Inflammatory macrophage treated with lipopolysaccharide for 4 hours (primary cell): ENCODE measurements at regions not wholly inside any gene's neighbourhood (a gene's known extent, or its start where the extent isn't known, plus 50 kb on each side); places are given as distances from the start of the nearest gene placed in this dataset.

Experiments used
- DNase-seq: peaks from one replicate; pipeline ENCODE4 v3.0.0-alpha.2; 2020

DNA sequence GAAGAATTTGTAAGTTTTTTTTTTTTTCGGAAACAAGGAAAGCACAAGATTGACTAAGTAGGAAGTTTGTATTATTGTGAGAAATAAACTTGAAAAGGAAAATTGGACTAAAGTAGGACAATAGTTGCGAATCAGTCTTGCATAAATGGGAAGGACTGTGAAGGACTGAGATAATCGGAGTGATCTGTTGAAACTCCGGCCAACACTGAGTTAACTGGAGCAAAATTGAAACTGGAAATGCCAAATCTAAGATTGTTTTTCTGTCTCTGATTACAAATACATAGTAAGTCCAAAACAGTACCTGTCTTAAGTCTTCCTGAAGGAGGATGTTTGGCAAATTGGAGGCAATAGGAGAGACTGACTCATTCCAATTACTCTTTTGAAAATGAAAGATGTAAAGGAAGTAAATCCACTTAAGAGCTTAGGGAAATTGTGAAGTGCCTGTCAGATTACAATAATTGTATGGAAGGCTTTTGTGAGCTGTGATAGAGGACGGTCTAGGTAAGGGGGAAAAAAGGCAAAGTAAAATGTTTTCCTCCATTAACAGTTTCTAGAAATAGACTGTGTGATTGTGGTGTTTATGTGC lies 204.9 kb upstream of the CYRIA start:
- peak; percentile 74 for DNase-seq

DNA sequence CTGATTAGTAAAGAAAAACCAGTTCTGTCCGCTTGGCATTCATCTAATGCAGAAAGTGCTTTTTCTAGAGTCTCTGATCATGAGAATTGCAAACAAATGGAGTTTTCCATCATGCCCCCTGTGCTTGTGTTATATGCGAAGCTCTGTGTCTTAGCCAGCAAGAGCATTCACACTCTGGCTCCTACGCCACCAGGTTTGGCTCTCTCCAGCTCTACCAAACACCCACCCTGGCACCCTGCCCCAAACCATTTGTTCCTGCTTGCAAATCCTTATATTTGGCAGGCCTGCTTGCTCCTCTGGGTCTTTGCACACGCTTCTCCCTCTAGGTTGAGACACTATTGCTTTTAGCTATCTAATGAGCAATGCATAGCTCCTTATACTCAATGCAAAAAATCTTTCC lies 204.1 kb upstream of the CYRIA start:
- no peak for DNase-seq

DNA sequence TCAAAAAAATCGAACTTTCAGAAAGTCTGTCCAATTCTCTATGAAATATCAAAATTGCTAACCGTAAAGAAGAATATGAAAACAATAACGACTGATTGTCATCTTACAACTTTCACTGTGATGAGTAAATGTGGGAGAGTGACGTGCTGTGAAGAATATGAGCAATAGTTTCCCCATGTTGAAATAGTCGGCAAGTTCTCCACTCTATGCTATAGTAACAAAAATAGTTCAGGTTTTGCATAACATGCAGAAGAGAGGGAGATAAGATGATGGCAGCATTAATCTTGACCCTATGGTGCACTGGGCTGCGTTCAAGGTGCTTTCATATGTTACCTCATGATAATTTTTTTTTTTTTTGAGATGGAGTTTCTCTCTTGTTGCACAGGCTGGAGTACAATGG lies 196.8 kb upstream of the CYRIA start:
- peak; percentile 89 for DNase-seq

DNA sequence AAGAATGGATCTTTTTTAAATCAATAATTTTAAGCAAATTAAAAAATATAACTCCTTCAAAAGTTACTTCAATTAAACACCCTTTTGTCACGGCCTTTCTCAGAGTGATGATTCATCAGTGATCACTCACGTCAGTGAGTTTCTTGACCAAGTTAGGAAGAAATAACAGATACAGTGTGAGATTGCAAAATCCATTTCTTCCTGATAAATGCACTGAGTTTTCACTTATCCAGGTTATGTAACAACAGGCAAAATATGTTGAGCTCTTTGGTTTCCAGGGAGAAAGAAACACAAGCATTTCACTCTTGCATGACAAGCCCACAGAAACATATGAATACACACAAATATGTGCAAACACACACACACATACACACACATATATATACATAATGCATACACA lies 195.9 kb upstream of the CYRIA start:
- DNase-seq = peak; percentile 93

DNA sequence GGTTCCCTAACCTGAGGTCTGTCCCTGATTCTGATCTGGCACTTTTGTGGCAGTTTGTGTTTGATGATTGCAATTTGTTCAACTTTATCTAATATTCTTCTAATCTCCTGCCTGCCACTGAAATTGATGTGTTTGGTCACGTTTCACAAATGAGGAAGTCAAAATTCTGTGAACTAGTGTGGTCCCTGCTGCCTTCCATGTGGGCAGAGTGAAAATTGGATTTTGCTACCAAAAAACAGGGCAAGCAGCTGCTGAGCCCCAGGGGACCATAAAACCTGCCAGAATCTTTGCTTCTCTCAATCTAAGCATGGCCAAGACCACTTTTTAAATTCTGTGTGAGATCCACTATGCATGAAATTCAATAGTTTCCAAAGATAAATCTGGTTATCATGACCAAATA lies 195.5 kb upstream of the CYRIA start:
- DNase-seq = peak; percentile 22

DNA sequence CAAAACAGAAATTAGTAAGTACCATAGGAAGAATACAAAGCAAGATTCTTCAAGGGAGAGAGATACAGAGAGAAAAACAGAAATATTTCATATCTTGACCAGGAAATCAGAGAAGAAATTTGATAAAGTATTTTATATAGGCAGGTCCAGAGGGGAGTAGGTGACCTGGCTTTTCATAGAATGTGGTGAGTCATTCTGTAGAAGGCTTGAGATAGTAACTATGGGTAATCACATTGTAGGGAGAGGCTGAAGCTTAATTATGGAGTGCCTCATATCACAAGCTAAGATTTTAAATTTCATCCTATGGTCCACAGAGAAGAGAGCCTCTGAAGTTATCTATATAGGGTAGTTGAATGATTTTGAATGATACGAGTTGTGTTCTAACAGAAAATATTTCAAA lies 195.0 kb upstream of the CYRIA start:
- DNase-seq = no peak

DNA sequence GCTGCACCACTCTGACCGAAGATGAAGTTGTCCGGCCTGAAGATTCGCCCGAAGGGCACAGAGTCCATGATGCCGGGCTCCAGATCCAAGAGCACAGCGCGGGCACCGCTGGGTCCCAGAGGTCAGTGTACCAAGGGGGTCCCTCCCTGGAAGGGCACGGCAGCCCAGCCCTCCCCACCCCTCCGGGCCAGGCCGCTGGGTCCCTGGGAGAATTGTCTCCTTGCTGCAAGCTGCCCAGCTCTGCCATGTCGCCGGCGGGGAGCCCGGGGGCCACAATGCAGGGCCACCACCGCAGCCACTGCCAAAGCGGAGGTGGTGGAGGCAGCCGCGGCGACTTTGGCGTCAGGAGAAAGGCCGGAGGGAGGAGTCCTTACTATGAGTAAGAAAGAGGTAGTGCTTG lies 189.5 kb upstream of the CYRIA start:
- no peak for DNase-seq

DNA sequence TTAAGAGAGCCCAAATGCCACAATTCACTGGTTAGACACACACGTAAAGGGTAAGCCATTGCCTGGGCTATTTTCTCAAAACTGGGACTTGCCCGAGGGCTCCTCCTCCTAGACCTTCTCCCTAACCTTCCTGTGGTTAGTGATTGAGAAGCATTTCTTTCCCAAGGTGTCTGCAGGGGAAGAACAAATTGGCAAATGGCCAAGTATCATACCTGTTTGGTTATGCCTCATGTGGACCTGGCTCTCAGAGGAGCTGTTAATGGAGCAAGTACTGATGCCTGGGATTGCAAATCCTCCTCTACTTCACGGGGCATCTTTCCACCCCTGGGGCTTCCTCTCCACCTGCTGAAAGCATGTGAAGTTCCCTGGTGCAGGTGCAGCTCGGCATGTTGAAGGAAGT lies 187.5 kb upstream of the CYRIA start:
- no peak for DNase-seq

DNA sequence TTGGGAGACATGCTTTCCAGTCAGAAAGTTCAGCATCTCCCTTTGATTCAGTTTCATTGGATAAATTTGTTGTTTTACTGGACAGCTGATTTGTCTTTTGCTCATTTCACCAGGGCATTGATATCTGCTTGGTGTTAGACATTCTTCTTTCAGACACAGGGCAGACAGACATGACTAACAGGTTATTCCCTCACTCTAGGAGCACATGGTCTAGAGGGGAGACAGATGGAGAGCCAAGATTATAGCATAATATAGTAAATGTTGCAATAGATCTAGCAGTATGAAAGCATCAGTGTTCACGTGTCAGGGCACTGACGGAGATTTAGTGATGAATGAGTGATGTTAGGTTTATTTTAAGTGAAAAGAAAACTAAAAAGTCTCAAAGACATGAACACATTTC lies 187.0 kb upstream of the CYRIA start:
- no peak for DNase-seq

DNA sequence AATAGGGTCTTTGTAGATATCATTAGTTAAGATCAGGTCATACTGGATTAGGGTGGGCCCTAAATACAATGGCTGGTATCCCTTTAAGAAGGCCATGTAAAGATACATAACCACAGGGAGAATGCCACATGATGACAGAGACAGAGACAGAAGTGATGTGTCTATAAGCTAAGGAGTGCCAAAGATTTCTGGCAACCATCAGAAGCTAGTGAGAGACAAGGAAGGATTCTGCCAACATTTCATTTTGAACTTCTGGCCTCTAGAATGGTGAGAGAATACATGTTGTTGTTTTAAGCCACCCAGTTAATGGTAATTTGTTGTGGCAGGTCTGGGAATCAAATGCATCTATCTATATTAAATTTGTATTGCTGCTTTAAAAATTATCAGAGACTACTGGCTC lies 185.5 kb upstream of the CYRIA start:
- DNase-seq = no peak

DNA sequence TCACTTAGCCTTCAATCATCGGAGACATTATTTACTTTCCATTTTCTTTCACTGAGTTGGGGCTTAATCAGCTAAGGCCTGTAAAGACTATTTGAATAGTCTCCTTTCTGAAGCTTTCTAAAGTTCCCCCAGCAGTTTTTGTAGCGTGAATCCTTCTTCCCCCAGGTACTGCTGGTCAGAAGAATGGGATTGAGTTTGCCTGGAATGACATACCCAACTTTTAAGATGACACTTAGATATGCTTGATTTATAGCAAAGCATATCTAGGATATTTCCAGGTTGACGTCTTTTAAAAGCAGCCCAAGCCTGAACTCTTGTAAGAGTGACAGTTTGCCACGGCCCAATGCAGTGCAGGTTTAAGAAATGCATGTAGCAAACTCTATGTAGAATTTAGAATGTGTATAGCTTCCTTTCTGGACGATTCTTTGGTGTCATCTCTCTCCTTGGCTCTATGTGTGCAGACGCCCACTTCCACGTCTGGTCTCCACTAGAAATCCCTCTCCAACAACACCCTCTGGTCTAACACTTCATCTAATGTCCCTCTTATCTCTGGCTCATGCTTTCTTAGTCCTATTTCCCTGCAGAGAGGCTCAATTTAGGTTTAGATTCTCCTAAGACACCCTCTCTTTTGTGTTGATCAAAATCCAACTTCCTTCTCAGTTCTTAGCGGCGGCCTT lies 175.0 kb upstream of the CYRIA start:
- DNase-seq = no peak

DNA sequence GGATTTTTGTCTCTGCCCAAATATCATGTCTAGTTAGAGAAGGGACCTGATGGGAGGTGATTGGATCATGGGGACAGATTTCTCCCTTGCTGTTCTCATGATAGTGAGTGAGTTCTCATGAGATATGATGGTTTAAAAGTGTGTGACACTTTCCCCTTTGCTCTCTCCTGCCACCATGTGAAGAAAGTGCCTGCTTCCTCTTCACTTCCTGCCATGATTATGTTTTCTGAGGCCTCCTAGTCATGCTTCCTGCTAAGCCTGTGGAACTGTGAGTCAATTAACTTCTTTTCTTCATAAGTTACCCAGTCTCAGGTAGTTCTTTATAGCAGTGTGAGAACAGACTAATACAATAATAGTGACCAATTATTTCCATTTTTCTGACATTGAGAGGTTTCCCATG lies 167.3 kb upstream of the CYRIA start:
- peak; percentile 19 for DNase-seq

DNA sequence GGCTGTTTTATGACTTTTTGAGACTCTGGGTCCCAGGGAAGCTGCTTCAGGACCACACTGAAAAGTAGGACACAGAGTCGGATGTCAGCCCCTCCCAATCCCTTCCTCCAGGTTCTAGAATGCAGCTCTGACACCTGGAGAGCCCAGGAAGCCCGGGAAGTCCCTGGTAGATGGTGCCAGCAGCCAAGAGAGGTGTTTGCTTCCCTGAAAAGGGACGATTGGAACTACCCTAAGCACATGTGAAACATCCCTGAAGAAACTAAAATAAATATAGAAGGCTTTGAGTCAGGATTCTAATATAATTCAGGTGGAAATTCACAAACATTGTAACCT lies 163.2 kb upstream of the CYRIA start:
- DNase-seq = no peak

DNA sequence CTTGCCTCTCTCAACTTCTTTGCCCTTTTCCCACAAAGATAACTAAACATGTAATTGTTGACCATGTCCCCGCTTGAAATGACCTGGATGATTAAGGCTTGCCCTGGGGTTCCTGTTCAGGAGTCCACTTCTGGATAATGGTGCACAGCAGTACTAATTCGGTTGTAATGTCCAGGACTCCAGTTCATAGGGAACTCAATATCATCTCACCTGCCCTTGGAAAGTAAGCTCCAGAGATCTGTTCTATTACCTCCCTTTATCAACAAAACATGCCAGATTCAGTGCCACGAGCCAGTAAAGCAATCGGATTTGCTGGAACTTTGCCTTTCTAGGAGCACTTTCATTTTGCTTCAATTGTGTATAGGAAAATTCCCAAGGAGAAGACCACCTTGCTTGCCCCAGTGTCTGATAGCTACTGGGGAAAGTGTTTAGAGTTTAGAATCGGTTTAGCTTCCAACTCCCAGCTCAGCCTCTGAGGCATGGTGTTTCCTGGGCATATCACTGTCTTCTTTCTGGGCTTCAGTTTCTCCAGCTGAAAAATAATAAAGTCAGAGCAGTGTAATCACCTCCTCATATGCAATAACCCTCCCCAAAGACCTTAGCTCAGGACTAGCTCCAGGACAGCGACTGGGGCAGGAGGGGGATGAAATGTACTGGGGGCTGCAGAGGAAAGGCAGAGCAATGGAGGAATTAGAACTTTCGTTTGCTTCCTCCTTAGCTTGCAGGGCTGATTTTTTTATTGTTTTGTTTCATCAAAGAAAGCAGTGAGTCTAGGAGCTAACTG lies 162.6 kb upstream of the CYRIA start:
- no peak for DNase-seq

DNA sequence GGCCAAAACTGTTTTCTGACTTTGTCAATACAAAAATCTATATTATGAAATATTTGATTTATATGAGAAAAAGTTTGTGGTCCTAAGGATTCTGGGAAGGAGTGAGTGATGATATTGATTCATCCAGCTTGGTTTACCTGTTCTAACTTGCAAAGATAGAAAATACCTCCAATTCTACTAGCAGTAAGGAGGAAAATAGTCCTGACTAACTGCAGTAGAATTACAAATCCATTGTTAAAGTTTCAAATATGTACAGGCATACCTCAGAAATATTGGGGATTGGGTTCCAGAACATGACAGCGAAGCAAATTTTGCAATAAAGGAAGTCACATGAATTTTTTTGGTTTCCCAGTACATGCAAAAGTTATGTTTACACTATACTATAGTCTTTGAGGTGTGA lies 158.8 kb upstream of the CYRIA start:
- DNase-seq = no peak

DNA sequence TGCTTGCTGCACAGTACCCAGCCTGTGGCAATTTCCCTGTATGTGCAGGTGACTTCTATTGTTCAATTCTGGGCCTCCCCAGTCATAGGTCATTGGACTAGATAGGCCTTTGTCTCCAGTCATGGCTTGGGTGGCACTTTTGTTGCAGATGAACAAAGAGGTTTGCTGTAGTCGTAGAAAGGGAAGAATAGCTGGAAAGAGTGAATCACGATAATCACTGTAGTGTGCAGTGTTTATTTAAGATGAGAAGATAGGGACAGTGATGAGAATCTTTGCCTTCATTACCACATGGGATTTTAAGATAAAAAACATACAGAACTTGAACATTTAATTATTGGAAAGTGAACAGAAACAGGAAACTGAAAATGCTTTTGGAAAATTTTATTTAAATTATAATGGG lies 156.1 kb upstream of the CYRIA start:
- no peak for DNase-seq

DNA sequence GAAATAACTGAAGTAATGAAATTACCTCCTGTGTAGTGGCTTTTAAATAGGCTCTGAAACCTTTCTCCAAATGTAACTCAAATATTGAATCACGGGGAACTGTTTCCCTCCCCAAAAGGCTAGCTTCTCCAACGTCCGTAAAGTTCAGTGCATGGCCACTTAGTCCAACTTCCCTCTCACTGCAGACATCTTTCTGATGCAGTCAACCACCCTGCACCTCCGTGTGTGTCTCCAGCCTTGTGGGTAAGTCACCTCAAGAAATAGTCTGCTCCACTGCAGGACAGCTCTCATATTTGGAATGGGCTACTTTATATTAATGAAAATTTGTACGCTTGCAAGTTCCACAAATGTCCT lies 152.5 kb upstream of the CYRIA start:
- no peak for DNase-seq

DNA sequence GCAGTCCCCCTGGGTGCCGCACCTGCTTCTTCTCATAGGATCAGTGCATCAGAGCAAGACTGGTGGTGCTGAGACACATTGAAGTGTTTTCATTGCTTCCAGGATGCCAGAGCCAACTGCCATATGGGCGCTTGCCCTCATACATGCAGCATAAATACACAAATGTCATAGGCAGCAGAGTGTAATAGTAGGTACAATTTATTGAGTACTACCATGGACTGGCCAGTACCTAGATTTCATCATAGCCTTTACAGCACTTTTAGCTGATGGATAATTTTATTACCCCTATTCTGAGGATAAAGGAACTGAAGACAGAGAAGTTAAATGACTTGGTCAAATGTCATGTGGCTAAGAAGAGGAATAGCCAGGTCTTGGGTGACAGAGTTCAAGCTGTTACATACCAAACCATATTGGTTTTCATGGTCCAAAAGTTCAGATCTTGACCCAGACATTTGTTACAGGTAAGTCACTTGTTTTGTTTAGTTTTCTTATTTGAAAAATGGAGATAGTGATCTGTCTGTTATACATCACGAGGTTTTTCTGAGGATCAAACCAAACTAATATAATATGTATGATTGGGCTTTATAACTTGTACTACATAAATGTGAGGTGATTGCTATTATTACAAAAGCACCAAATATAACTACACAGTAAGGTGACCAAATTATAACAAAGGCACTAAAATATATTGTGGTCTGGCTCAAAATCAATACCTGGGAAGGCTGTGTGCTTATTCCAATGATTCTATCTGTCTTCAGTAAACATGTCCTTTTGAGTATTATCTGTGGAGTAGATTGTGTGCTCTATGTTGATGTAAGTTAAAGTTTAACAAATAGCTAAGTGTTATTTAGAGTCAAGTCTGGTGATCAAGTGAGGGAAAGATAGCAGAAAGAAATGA lies 151.9 kb upstream of the CYRIA start:
- no peak for DNase-seq

DNA sequence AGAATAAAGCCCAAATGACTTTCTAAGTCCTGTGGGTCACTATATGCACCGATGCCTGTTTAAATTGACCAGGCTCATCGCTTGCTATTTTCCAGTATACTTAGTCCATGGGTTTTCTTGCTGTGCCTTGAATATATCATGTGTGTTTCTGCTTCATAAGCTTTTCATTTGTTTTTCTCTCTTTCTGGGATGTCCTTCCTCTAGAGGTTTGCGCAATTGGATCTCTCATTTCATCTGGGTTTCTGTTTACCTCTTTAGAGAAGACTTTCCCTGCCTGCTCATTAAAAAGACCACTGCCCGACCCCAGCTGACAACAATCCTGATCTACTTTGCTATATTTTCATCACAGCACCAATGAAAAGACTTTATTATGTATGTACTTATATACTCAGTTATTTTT lies 150.9 kb upstream of the CYRIA start:
- no peak for DNase-seq

DNA sequence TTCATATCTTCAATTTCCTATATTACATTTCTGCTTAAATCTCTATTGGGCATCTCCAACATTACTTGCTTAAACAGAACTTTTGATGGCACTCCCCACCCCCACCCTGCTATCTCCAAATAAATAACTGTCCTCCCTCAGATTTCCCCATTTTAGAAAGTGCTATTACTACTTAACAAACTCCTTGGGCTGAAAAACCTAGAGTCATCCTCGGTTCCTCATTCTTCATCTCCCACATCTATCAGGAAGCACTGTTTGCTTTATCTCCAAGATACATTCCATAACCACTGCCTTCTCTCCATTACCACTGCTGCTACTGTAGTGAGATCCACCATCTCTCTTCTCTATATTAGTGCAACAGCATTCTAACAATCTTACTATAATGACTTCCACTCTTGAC lies 150.4 kb upstream of the CYRIA start:
- DNase-seq = peak; percentile 21

DNA sequence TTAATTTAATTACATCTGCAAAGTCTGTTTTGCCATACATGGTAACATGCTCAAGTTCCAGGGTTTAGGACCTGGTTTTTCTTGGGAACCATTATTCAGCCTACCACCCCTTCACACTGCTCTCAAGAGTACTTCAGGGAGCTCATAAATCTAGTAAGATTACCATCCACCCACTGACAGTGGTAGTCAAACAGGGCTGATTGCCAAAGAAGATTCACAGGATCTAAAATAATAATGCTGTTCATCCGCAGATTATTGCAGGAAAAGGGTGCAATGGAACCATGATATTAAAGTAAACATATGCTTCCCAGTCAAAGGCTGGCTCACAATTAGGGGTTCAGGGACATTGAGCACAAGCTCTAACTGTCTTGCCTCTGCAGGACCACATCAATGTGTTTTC lies 148.0 kb upstream of the CYRIA start:
- no peak for DNase-seq

DNA sequence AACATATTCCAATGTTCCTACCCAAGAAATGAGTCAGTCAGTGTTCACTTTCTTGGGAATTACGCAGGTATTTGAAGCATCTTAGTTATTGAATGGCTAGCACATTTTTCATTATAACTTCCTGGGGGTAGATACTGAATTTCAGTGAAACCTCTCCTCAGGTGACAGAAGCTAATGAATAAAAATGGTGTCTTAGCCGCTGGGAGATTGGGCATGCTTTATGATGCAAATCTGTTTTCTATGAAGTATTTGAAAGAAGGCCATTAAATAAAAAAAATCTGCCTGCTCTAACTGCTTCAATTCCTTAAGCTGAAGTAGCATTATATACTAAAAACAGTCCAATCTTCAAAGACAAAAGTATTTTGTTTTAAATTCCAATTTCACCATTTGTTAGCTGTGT lies 132.8 kb upstream of the CYRIA start:
- DNase-seq = no peak

DNA sequence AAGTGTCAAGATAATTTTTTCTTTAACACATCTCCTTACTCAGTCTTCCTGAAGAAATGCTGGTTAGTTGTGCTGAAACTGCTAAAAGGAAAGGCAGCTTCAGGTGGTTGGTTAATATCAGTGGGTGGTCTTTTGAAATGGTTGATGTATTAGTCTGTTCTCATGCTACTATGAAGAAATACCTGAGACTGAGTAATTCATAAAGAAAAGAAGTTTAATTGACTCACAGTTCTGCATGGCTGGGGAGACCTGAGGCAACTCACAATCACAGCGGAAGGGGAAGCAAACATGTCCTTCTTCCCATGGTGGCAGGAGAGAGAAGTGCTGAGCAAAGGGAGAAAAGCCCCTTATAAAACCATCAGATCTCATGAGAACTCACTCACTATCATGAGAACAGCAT lies 125.9 kb upstream of the CYRIA start:
- DNase-seq = peak; percentile 1

DNA sequence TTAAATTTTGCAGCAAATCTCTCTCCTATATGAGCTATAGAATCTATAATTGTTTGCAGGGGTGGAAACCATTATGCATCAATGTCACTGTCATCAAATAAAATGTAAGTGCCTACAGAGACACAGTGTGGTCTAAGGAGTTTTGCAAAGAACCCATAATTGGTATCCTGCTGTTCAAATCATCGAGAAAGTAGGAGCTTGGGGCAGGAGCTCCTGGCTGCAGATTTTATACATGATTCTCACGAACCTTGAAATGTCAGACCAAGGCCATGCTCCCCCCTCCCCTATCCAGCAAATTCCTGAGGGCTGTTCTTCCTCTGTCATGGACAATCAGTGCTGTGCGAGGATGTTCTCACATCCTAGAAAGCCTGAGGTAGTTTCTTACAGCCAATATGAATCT lies 119.5 kb upstream of the CYRIA start:
- DNase-seq = no peak
